Right lobe of liver (tissue), 4 donors: ENCODE measurements at regions not wholly inside any gene's neighbourhood (a gene's known extent, or its start where the extent isn't known, plus 50 kb on each side); places are given as distances from the start of the nearest gene placed in this dataset.

Experiments
- CTCF ChIP-seq, 4 donors: fragments of 200-600 bp in 3 of 4; fragments of 450-650 bp in 1 of 4; IDR thresholded peaks; one replicate each; pipeline versions ENCODE4 v1.5.1 to v1.8.0; 2016 to 2022; ENCODE audit warnings: antibody characterized with exemption in 4 of 4, mild to moderate bottlenecking in 2 of 4
- POLR2A ChIP-seq: fragments of 450-650 bp; IDR thresholded peaks from one replicate; pipeline ENCODE4 v1.6.1; 2017; ENCODE audit warnings: antibody characterized with exemption, mild to moderate bottlenecking
- donor health status: DM: no; HTN: no; CAD: no.
- donor health status: DM: no; HTN: no; CAD: no.
- donor health status: DM: no; HTN: yes; CAD: no.

- TF ChIP-seq POLR2A (no peak), CTCF (IDR thresholded peaks at IDR 0.05) (no peak)
Measured at GRCh38 chr13:99873832-99874430, 97.6 kb downstream of the ZIC5 start.
